GM23338 (cell line): ENCODE measurements at regions not wholly inside any gene's neighbourhood (a gene's known extent, or its start where the extent isn't known, plus 50 kb on each side); places are given as distances from the start of the nearest gene placed in this dataset.

ENCODE experiments used
- ATAC-seq: fragments of 200-7000 bp; cut with Tn5 transposase; 3 replicates; pipeline ENCODE4 v1.9.1; 2020
- DNase-seq: peaks from one replicate; pipeline ENCODE4 v3.0.0-alpha.2; 2015; ENCODE audit warnings: low spot score
- H2AFZ ChIP-seq: fragments of 200-600 bp; sonication (generic); 2 replicates; pipeline ENCODE4 v1.8.0; 2016; ENCODE audit warnings: antibody characterized with exemption, mild to moderate bottlenecking, moderate library complexity
- H3F3A ChIP-seq: fragments of 200-600 bp; sonication (generic); replicated peaks from 2 replicates; pipeline ENCODE4 v1.8.0; 2017; ENCODE audit warnings: antibody characterized with exemption, mixed run types, low read depth
- H3K27ac ChIP-seq: fragments of 200-600 bp; sonication (generic); 2 replicates; pipeline ENCODE4 v1.6.1; 2016; ENCODE audit warnings: low read depth
- H3K27me3 ChIP-seq: fragments of 200-600 bp; sonication (generic); 2 replicates; pipeline ENCODE4 v1.8.0; 2016; ENCODE audit warnings: mild to moderate bottlenecking, mixed run types, moderate library complexity; ENCODE audit not compliant: insufficient read depth
- H3K36me3 ChIP-seq: fragments of 200-600 bp; sonication (generic); 2 replicates; pipeline ENCODE4 v1.8.0; 2016; ENCODE audit warnings: mild to moderate bottlenecking; ENCODE audit not compliant: insufficient read depth
- H3K4me1 ChIP-seq: fragments of 200-600 bp; sonication (generic); 2 replicates; pipeline ENCODE4 v1.8.0; 2016; ENCODE audit warnings: mild to moderate bottlenecking, moderate library complexity; ENCODE audit not compliant: insufficient read depth
- H3K4me2 ChIP-seq: fragments of 200-600 bp; sonication (generic); 2 replicates; pipeline ENCODE4 v1.7.1; 2017; ENCODE audit warnings: mixed run types
- H3K4me3 ChIP-seq: fragments of 200-600 bp; sonication (generic); 2 replicates; pipeline ENCODE4 v1.6.1; 2016; ENCODE audit warnings: mixed run types
- H3K79me2 ChIP-seq: fragments of 200-600 bp; sonication (generic); replicated peaks from 2 replicates; pipeline ENCODE4 v1.8.0; 2017; ENCODE audit warnings: mild to moderate bottlenecking; ENCODE audit not compliant: insufficient read depth
- H3K9me2 ChIP-seq: fragments of 200-600 bp; sonication (generic); 2 replicates; pipeline ENCODE4 v1.8.0; 2017; ENCODE audit not compliant: insufficient read depth
- H4K20me1 ChIP-seq: fragments of 200-600 bp; sonication (generic); replicated peaks from 2 replicates; pipeline ENCODE4 v1.8.0; 2017; ENCODE audit warnings: mild to moderate bottlenecking; ENCODE audit not compliant: insufficient read depth
- H3K27ac Mint-ChIP-seq: 2 replicates; pipeline ENCODE4 v1.8.0; 2020; ENCODE audit warnings: inconsistent platforms, mild to moderate bottlenecking, moderate library complexity, mixed read lengths
- H3K27me3 Mint-ChIP-seq: 3 replicates; pipeline ENCODE4 v1.8.0; 2022; ENCODE audit warnings: low read depth, mild to moderate bottlenecking, moderate library complexity, mixed read lengths, inconsistent platforms; ENCODE audit not compliant: insufficient read depth, poor library complexity
- H3K36me3 Mint-ChIP-seq: 3 replicates; pipeline ENCODE4 v1.8.0; 2021; ENCODE audit warnings: low read depth, mild to moderate bottlenecking, inconsistent platforms, moderate library complexity, mixed read lengths
- H3K4me1 Mint-ChIP-seq: 3 replicates; pipeline ENCODE4 v1.8.0; 2020; ENCODE audit warnings: mild to moderate bottlenecking, inconsistent platforms, mixed read lengths
- H3K4me3 Mint-ChIP-seq: 3 replicates; pipeline ENCODE4 v1.8.0; 2021; ENCODE audit warnings: moderate library complexity, mild to moderate bottlenecking, inconsistent platforms, mixed read lengths
- H3K9me3 Mint-ChIP-seq: 3 replicates; pipeline ENCODE4 v1.8.0; 2020; ENCODE audit warnings: moderate library complexity, mild to moderate bottlenecking, inconsistent platforms, mixed read lengths
- EZH2phosphoT487 ChIP-seq: fragments of 200-600 bp; sonication (generic); IDR thresholded peaks from one replicate; pipeline ENCODE4 v1.8.1; 2018; ENCODE audit warnings: antibody characterized with exemption; ENCODE audit not compliant: unreplicated experiment
- POLR2AphosphoS5 ChIP-seq: IDR thresholded peaks from 2 replicates; pipeline ENCODE4 v1.6.1; 2016; ENCODE audit warnings: antibody characterized with exemption, low read depth
- STAT1 ChIP-seq: IDR thresholded peaks from one replicate; pipeline ENCODE4 v1.6.1; 2016; ENCODE audit warnings: antibody characterized with exemption; ENCODE audit not compliant: unreplicated experiment
- TF ChIP-seq, protein P1 (sequence below), 2 experiments: fragments of 200-600 bp in 1 of 2; sonication (generic) in 1 of 2; conservative IDR thresholded peaks; 2 replicates each; pipeline versions ENCODE4 v1.5.1 to v1.6.1; 2016 to 2017; ENCODE audit warnings: antibody characterized with exemption in 2 of 2, low read depth in 2 of 2, mild to moderate bottlenecking in 2 of 2, moderate library complexity in 1 of 2
- TF ChIP-seq, protein P2 (sequence below): IDR thresholded peaks from 2 replicates; pipeline ENCODE4 v1.6.1; 2016; ENCODE audit warnings: antibody characterized with exemption
- TF ChIP-seq, protein P3 (sequence below): fragments of 250-450 bp; sonication (Bioruptor Pico); IDR thresholded peaks from 2 replicates; pipeline ENCODE4 v1.5.0; 2020; ENCODE audit warnings: mild to moderate bottlenecking, moderate library complexity

DNA sequence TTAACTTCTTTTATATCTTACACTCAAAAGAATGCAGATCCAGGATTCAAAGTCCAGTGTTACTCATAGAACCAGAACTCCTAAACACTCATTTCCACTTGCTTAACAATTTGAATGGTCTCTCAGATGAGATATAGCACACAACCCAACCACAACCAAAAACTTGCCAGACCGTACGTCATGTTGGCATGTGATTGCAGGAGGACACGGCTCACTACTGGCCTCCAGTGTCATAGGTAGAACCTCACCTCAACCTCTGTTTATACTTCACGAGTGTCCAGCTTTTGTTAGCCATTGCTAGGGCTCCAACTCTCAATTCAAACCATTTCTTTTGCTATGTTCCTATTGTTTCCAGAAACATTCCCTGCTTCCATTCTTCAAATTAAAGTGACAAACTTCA is 58.5 kb upstream of the PDGFD start:
- Mint-ChIP-seq H3K4me1 (no peaks in the 10 kb centered on the region), H3K9me3 (no peaks in the 10 kb centered on the region), H3K36me3 (no peaks in the 10 kb centered on the region), H3K27ac (no peak overlapping the region), H3K27me3 (peaks cover 2% of the 10 kb centered on the region), H3K4me3 (no peak overlapping the region)
- no peak overlapping the region for H2AFZ ChIP-seq
- no peak for ATAC-seq
- no peaks in the 10 kb centered on the region for H3K27me3 ChIP-seq
- no peak overlapping the region for H3K4me3 ChIP-seq
- no peaks in the 10 kb centered on the region for H3K4me1 ChIP-seq
- no peak overlapping the region for H3K27ac ChIP-seq
- peaks cover 6% of the 10 kb centered on the region; the same call in 1 of the 2 replicates for H3K9me2 ChIP-seq
- TF ChIP-seq, protein P1, sequence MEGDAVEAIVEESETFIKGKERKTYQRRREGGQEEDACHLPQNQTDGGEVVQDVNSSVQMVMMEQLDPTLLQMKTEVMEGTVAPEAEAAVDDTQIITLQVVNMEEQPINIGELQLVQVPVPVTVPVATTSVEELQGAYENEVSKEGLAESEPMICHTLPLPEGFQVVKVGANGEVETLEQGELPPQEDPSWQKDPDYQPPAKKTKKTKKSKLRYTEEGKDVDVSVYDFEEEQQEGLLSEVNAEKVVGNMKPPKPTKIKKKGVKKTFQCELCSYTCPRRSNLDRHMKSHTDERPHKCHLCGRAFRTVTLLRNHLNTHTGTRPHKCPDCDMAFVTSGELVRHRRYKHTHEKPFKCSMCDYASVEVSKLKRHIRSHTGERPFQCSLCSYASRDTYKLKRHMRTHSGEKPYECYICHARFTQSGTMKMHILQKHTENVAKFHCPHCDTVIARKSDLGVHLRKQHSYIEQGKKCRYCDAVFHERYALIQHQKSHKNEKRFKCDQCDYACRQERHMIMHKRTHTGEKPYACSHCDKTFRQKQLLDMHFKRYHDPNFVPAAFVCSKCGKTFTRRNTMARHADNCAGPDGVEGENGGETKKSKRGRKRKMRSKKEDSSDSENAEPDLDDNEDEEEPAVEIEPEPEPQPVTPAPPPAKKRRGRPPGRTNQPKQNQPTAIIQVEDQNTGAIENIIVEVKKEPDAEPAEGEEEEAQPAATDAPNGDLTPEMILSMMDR (conservative IDR thresholded peaks at IDR 0.05; ENCODE audit: low read depth in 2 of 2), result peak in 1 of 2 experiments; percentile 11; a peak in 1 of 4 replicates
- TF ChIP-seq POLR2AphosphoS5, result no peak
- TF ChIP-seq EZH2phosphoT487, result no peak
- no peak for TF ChIP-seq STAT1
- TF ChIP-seq, protein P2, sequence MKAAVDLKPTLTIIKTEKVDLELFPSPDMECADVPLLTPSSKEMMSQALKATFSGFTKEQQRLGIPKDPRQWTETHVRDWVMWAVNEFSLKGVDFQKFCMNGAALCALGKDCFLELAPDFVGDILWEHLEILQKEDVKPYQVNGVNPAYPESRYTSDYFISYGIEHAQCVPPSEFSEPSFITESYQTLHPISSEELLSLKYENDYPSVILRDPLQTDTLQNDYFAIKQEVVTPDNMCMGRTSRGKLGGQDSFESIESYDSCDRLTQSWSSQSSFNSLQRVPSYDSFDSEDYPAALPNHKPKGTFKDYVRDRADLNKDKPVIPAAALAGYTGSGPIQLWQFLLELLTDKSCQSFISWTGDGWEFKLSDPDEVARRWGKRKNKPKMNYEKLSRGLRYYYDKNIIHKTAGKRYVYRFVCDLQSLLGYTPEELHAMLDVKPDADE, result no peak
- TF ChIP-seq, protein P3, sequence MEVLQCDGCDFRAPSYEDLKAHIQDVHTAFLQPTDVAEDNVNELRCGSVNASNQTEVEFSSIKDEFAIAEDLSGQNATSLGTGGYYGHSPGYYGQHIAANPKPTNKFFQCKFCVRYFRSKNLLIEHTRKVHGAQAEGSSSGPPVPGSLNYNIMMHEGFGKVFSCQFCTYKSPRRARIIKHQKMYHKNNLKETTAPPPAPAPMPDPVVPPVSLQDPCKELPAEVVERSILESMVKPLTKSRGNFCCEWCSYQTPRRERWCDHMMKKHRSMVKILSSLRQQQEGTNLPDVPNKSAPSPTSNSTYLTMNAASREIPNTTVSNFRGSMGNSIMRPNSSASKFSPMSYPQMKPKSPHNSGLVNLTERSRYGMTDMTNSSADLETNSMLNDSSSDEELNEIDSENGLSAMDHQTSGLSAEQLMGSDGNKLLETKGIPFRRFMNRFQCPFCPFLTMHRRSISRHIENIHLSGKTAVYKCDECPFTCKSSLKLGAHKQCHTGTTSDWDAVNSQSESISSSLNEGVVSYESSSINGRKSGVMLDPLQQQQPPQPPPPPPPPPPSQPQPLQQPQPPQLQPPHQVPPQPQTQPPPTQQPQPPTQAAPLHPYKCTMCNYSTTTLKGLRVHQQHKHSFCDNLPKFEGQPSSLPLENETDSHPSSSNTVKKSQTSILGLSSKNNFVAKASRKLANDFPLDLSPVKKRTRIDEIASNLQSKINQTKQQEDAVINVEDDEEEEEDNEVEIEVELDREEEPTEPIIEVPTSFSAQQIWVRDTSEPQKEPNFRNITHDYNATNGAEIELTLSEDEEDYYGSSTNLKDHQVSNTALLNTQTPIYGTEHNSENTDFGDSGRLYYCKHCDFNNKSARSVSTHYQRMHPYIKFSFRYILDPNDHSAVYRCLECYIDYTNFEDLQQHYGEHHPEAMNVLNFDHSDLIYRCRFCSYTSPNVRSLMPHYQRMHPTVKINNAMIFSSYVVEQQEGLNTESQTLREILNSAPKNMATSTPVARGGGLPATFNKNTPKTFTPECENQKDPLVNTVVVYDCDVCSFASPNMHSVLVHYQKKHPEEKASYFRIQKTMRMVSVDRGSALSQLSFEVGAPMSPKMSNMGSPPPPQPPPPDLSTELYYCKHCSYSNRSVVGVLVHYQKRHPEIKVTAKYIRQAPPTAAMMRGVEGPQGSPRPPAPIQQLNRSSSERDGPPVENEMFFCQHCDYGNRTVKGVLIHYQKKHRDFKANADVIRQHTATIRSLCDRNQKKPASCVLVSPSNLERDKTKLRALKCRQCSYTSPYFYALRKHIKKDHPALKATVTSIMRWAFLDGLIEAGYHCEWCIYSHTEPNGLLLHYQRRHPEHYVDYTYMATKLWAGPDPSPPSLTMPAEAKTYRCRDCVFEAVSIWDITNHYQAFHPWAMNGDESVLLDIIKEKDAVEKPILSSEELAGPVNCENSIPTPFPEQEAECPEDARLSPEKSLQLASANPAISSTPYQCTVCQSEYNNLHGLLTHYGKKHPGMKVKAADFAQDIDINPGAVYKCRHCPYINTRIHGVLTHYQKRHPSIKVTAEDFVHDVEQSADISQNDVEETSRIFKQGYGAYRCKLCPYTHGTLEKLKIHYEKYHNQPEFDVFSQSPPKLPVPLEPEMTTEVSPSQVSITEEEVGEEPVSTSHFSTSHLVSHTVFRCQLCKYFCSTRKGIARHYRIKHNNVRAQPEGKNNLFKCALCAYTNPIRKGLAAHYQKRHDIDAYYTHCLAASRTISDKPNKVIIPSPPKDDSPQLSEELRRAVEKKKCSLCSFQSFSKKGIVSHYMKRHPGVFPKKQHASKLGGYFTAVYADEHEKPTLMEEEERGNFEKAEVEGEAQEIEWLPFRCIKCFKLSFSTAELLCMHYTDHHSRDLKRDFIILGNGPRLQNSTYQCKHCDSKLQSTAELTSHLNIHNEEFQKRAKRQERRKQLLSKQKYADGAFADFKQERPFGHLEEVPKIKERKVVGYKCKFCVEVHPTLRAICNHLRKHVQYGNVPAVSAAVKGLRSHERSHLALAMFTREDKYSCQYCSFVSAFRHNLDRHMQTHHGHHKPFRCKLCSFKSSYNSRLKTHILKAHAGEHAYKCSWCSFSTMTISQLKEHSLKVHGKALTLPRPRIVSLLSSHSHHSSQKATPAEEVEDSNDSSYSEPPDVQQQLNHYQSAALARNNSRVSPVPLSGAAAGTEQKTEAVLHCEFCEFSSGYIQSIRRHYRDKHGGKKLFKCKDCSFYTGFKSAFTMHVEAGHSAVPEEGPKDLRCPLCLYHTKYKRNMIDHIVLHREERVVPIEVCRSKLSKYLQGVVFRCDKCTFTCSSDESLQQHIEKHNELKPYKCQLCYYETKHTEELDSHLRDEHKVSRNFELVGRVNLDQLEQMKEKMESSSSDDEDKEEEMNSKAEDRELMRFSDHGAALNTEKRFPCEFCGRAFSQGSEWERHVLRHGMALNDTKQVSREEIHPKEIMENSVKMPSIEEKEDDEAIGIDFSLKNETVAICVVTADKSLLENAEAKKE (CRISPR knock-in tag), result no peak
- no peaks in the 10 kb centered on the region for H3F3A ChIP-seq
- DNase-seq, result no peak
- no peaks in the 10 kb centered on the region for H4K20me1 ChIP-seq
- H3K36me3 ChIP-seq, result no peaks in the 10 kb centered on the region
- no peak overlapping the region for H3K4me2 ChIP-seq
- H3K79me2 ChIP-seq, result no peaks in the 10 kb centered on the region
